ENCODE measurements at regions not wholly inside any gene's neighbourhood (a gene's known extent, or its start where the extent isn't known, plus 50 kb on each side); places are given as distances from the start of the nearest gene placed in this dataset.

- no peaks in the 10 kb centered on the region for H3K9me3 ChIP-seq (ENCODE audit: insufficient read depth, low read depth, low read length)
- H3K9me2 ChIP-seq (replicated peaks; ENCODE audit: low read depth, low read length) = no peaks in the 10 kb centered on the region; the same call in 1 of the 2 replicates
- no peak for TF ChIP-seq CTCF (conservative IDR thresholded peaks at IDR 0.05; ENCODE audit: low read length)
- no peak for TF ChIP-seq EZH2phosphoT487 (IDR thresholded peaks at IDR 0.05; ENCODE audit: borderline replicate concordance)
- no peaks in the 10 kb centered on the region for H3K27me3 ChIP-seq (ENCODE audit: insufficient read depth, low read length, poor library complexity, severe bottlenecking)
- H3K79me2 ChIP-seq (ENCODE audit: insufficient read depth, low read length) = no peaks in the 10 kb centered on the region
- H3K4me2 ChIP-seq (ENCODE audit: low read depth, low read length, poor library complexity, severe bottlenecking) = no peak overlapping the region
- no peaks in the 10 kb centered on the region for H3K4me1 ChIP-seq (ENCODE audit: insufficient read depth, low read length, poor library complexity, severe bottlenecking)
- no peaks in the 10 kb centered on the region for H3F3A ChIP-seq (ENCODE audit: low read depth)
- no peaks in the 10 kb centered on the region for H4K20me1 ChIP-seq (ENCODE audit: insufficient read depth, low read length, poor library complexity, severe bottlenecking)
- H2AFZ ChIP-seq (ENCODE audit: low read length) = no peak overlapping the region
- no peaks in the 10 kb centered on the region for H3K36me3 ChIP-seq (ENCODE audit: insufficient read depth, low read length)
- H3K4me3 ChIP-seq (ENCODE audit: low read length, poor library complexity, severe bottlenecking) = no peak overlapping the region
- no peak overlapping the region for H3K9ac ChIP-seq (ENCODE audit: low read depth, low read length, poor library complexity, severe bottlenecking)
These were observed 155.7 kb upstream of the ATXN7L3B start for GRCh38 chr12:74381958-74382357.

GRCh38 chr12:74382983-74383382 is 154.7 kb upstream of the ATXN7L3B start:
- no peaks in the 10 kb centered on the region for H3K9me3 ChIP-seq (ENCODE audit: insufficient read depth, low read depth, low read length)
- H3K9ac ChIP-seq (ENCODE audit: low read depth, low read length, poor library complexity, severe bottlenecking) = no peak overlapping the region
- no peaks in the 10 kb centered on the region for H3K79me2 ChIP-seq (ENCODE audit: insufficient read depth, low read length)
- no peaks in the 10 kb centered on the region for H3K4me1 ChIP-seq (ENCODE audit: insufficient read depth, low read length, poor library complexity, severe bottlenecking)
- no peak overlapping the region for H3K4me2 ChIP-seq (ENCODE audit: low read depth, low read length, poor library complexity, severe bottlenecking)
- H3F3A ChIP-seq (ENCODE audit: low read depth) = no peaks in the 10 kb centered on the region
- no peaks in the 10 kb centered on the region for H4K20me1 ChIP-seq (ENCODE audit: insufficient read depth, low read length, poor library complexity, severe bottlenecking)
- H2AFZ ChIP-seq (ENCODE audit: low read length) = no peak overlapping the region
- H3K9me2 ChIP-seq (replicated peaks; ENCODE audit: low read depth, low read length) = no peaks in the 10 kb centered on the region; the same call in 1 of the 2 replicates
- no peaks in the 10 kb centered on the region for H3K27me3 ChIP-seq (ENCODE audit: insufficient read depth, low read length, poor library complexity, severe bottlenecking)
- TF ChIP-seq EZH2phosphoT487 (IDR thresholded peaks at IDR 0.05; ENCODE audit: borderline replicate concordance) (no peak), CTCF (conservative IDR thresholded peaks at IDR 0.05; ENCODE audit: low read length) (no peak)
- H3K4me3 ChIP-seq (ENCODE audit: low read length, poor library complexity, severe bottlenecking) = no peak overlapping the region
- no peaks in the 10 kb centered on the region for H3K36me3 ChIP-seq (ENCODE audit: insufficient read depth, low read length)

DNA sequence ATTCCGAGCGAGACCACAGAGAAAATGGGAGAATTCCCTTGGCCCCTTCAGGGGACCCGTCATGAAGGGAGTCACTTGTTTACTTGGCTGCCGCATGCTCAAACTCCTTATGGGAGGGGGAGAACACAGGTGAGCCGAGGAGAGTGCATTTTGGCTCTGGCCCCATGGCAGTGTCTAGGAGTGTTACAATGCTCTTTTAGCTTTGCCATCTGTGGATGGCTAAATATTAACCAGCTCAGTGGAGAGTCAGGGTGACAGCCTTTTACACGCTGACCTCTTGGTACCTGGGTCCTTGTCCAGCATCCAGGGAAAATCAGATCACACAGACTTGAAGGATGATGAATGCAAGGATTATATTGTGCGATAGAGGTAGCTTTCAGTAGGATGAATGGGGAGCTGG is 146.4 kb upstream of the ATXN7L3B start:
- Histone ChIP-seq H3K27me3 (ENCODE audit: insufficient read depth, low read length, poor library complexity, severe bottlenecking) (no peaks in the 10 kb centered on the region), H3K4me1 (ENCODE audit: insufficient read depth, low read length, poor library complexity, severe bottlenecking) (no peaks in the 10 kb centered on the region), H4K20me1 (ENCODE audit: insufficient read depth, low read length, poor library complexity, severe bottlenecking) (no peaks in the 10 kb centered on the region), H3K36me3 (ENCODE audit: insufficient read depth, low read length) (no peaks in the 10 kb centered on the region), H3K4me3 (ENCODE audit: low read length, poor library complexity, severe bottlenecking) (no peak overlapping the region), H3K9me2 (replicated peaks; ENCODE audit: low read depth, low read length) (no peaks in the 10 kb centered on the region), H3K9me3 (ENCODE audit: insufficient read depth, low read depth, low read length) (no peaks in the 10 kb centered on the region), H3K9ac (ENCODE audit: low read depth, low read length, poor library complexity, severe bottlenecking) (no peak overlapping the region), H2AFZ (ENCODE audit: low read length) (no peak overlapping the region), H3K79me2 (ENCODE audit: insufficient read depth, low read length) (no peaks in the 10 kb centered on the region), H3K4me2 (ENCODE audit: low read depth, low read length, poor library complexity, severe bottlenecking) (no peak overlapping the region), H3F3A (ENCODE audit: low read depth) (no peaks in the 10 kb centered on the region)
- TF ChIP-seq CTCF (conservative IDR thresholded peaks at IDR 0.05; ENCODE audit: low read length) (no peak), EZH2phosphoT487 (IDR thresholded peaks at IDR 0.05; ENCODE audit: borderline replicate concordance) (no peak)

All from Loucy (cell line).